HG02588 (cell line): ENCODE measurements at regions not wholly inside any gene's neighbourhood (a gene's known extent, or its start where the extent isn't known, plus 50 kb on each side); places are given as distances from the start of the nearest gene placed in this dataset.
"Not testable (repeated sequence)": the region's sequence is repeated elsewhere in the genome, so short reads cannot be mapped to it uniquely, and the experiment has no call there.

Experiments
- ATAC-seq: cut with Tn5 transposase; IDR thresholded peaks from one replicate; pipeline ENCODE4 v1.9.1; 2021; ENCODE audit warnings: mild to moderate bottlenecking, moderate library complexity; ENCODE audit not compliant: unreplicated experiment

GRCh38 chr7:85806321-85806720 is 619.5 kb upstream of the SEMA3D start:
- ATAC-seq, result no peak

- ATAC-seq, result no peak
These were observed 618.8 kb upstream of the SEMA3D start for GRCh38 chr7:85805656-85806055.

GRCh38 chr7:85805249-85805648 is 618.4 kb upstream of the SEMA3D start:
- ATAC-seq, result no peak

DNA sequence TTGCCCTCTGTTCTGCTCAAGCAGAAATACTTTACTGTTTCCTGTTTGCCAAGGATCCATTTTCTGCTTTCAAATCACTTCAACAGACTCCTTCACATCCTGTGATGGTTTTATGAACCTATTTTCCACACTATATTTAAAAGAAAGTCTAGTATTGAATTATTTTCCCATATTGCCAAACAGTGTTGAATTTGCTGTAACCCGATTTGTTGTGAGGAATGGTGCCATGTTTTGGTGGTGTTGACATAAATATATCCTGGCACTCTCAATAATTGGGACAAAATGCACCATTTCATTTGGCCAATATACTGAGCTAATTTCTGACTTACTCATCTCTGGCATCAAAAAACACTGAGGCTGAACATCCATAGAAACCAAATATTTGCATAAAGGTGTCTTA is 615.4 kb upstream of the SEMA3D start:
- ATAC-seq, result no peak

DNA sequence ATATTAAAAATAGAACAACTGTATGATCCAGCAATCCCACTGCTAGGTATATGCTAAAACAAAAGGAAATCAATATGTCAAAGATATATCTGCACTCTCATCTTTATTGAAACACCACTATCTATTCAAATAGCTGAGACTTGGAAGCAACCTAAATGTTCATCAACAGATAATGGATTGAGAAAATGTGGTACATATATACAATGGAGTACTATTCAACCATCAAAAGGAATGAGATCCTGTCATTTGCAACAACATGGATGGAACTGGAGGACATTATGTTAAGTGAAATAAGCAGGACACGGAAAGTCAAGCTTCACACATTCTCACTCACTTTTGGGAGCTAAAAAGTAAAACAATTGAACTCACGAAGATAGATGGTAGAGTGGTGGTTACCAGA is 610.1 kb upstream of the SEMA3D start:
- no peak for ATAC-seq

DNA sequence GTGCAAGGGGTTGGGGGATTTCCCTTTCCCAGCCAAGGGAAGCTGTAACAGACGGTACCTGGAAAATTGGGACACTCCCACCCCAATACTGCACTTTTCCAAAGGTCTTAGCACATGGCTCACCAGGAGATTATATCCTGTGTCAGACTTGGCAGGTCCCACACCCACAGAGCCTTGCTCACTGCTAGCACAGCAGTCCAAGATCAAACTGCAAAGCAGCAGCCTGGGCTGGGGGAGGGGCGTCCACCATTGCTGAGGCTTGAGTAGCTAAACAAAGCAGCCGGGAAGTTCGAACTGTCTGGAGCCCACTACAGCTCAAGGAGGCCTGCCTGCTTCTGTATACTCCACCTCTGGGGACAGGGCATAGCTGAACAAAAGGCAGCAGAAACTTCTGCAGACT is 604.2 kb upstream of the SEMA3D start:
- ATAC-seq, result not testable (repeated sequence)

DNA sequence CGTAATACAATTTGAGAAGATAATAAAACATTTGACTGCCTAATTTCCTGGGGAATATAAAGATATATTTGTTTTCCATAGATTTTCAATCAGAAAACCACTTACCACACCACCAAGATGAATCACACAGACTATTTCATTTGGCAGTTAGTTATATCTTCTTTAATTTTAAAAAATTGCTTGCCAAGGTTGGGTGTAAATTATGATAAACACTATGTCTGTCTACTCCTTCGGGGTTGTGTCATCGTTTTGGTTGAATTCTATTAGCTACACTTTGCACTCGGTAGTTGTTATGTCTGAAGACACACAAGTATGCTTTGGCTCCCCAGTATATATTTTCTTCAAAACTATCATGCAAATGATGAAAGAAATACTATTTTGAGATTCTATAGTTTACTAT is 594.8 kb upstream of the SEMA3D start:
- no peak for ATAC-seq

- no peak for ATAC-seq
These were observed 590.0 kb upstream of the SEMA3D start for GRCh38 chr7:85776691-85777345.

- ATAC-seq, result no peak
These were observed 588.6 kb upstream of the SEMA3D start for GRCh38 chr7:85775431-85775830.

GRCh38 chr7:85774986-85775385 is 588.1 kb upstream of the SEMA3D start:
- ATAC-seq, result no peak

DNA sequence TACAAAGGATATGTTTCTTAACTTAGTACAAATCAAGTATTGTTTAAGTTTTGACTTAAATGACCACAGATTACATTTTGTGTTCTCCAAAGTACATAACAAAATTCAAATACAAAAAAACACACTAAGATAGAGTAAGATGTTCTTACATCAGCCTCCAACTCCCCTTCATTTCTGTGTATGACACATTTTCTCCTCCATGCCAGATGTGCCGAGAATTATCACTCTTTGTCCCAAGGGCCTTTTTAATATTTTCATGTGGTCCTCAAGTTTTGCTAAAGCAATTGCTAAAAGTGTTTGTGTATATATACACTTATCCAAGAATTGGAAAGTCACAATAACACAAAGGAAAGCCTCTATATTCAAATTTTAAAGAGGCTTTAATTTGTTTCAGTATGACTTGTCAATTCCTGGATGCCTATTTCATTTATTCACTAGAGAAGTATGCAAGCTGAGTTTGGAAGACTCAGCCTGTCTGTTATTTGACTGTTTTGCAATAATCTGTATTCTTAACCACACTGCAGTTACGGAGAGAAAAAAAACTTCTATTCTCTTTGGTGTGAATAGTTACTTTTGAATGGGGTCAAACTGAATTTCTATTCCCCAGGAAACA is 586.4 kb upstream of the SEMA3D start:
- no peak for ATAC-seq

GRCh38 chr7:85771516-85771915 is 584.7 kb upstream of the SEMA3D start:
- no peak for ATAC-seq

GRCh38 chr7:85770332-85770731 is 583.5 kb upstream of the SEMA3D start:
- no peak for ATAC-seq

DNA sequence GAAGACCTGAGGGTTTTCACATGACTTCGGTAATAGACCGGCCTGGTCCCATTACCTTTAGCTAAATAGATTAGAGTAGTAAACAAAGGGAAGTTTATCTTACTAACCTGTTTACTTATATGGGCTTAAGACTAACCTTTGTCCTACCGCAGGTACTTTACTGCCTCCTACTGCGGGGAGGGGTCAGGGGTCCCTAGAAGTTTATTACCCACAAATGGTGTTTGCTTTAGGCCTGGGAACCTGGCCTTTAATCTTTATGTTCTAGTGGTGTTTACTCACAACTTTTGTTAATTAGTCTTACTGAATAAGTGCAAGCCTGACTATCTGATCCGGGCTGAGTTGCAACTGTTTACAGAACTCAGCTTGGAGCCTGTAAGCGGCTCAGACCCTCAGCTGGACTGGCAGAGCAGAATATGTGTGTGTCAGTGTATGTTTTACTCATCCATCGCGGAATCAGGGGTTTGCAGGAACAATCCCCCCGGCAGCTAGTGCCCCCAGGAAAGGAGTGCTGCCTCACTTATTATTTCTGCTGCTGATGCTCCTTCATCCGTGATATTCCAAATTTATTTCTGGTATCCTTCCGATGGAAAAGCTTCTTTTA is 578.9 kb upstream of the SEMA3D start:
- ATAC-seq, result no peak

DNA sequence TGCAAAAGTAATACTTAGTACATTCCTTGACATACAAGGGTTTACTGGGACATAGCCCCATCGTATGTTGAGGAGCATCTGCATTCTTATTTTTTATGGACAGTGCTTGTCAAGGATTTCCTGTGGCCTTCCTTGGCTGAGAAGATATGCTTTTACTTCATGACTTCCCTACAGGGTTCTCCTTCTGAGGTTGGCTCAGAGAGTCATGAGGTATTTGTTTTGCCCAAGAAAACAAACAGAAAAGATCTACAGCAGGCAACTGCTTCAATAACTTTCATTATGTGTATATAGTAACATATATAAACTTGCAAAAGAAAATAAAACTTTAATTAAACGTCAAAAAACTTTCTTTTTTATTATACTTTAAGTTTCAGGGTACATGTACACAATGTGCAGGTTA is 577.2 kb upstream of the SEMA3D start:
- no peak for ATAC-seq

GRCh38 chr7:85757348-85757747 is 570.5 kb upstream of the SEMA3D start:
- no peak for ATAC-seq

GRCh38 chr7:85750454-85750949 is 563.6 kb upstream of the SEMA3D start:
- ATAC-seq, result peak; percentile 94

- peak; percentile 12 for ATAC-seq
These were observed 563.0 kb upstream of the SEMA3D start for GRCh38 chr7:85749696-85750453.

GRCh38 chr7:85748861-85749260 is 562.0 kb upstream of the SEMA3D start:
- ATAC-seq, result no peak

DNA sequence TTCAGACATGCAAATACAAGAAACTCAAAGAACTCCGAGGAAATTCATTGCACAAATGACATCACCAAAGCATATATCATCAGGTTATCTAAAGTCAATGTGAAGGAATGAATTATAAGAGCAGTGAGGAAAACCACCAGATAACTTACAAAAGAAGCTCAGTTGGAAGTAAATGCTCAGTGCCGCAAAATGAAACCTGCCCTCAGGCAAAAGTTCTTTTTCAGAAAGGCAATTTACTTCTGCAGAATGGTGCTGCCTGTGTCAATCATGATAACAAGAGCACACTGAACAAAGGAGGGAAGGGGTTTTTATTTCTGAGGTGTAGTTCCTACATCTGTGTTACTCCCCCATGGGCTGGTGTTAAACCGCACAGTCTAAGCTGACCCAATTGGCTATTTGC is 550.6 kb upstream of the SEMA3D start:
- no peak for ATAC-seq

DNA sequence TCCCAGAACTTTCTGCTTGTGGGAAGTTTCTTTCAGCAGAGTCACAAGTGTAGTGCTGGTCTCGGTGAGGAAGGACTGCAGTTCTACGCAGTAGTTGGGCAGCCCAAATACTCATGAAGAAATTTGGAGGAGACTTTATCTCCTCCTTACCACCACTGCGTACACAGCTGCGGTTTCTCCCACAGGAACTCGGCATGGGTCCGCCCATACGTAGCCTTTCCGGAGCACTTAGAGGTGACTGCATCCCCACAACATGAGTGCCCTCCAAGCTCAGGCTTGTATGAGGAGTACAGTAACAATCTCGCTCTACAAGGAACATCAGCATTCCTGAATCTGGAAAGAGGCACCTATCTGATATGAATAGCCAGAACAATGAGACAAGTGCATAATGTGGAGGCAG is 549.2 kb upstream of the SEMA3D start:
- no peak for ATAC-seq

DNA sequence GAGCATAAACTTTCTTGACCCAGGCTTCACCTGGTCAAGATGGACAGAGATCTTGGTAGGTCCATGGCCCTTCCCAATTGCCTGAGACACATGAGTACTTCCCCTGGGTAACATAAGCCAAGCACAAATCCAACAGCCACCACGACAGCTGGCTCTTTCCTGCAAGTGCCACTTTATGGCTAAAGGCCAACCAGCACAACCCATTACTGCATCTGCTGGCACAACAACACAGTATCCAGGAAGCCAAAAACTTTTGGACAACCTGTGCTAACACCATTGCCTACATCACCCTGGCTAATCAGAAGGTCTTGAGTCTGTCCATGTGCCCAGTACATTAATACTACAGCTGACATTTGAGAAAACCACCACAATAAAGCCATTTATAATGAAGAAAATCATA is 548.0 kb upstream of the SEMA3D start:
- no peak for ATAC-seq
